ENCODE measurements at regions not wholly inside any gene's neighbourhood (a gene's known extent, or its start where the extent isn't known, plus 50 kb on each side); places are given as distances from the start of the nearest gene placed in this dataset.
"Not testable (repeated sequence)": the region's sequence is repeated elsewhere in the genome, so short reads cannot be mapped to it uniquely, and the experiment has no call there.

DNA sequence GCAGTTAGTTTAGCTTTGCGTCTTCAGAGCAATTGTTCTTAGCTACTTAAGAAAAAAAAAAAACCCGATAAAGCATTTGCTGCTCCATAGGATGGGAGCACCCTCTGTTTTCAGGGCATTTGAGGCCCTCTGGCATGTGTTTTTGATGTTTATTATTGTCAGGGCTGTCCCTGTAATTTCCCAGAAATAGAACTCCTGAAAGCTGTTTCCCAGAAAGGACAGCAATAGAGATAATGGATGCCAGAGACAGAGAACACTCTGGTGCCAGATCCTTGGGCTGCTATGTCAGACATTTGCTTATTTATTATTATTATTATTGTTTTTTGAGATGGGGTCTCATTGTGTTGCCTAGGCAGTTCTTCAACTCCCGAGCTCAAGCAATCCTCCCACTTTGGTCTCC, 201.3 kb downstream of the ALG10 start:
- DNase-seq (ENCODE audit: low read depth): no peak

DNA sequence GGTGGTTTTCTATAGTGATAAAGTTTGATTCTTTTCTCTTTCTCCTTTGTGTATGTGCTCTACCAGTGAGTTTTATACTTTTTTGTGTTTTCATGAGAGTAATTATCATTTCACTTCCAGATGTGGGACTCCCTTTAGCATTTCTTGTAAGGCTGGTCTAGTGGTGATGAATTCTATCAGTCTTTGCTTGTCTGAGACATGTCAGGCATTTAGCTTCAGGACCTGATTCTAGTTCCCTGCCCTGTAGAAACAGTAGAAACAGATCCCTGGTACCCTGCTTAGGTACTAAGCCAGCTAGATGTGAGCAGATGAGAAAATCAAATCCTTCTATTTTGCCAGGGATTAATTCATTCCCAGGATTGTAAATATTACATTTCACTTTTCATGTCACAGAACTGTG, 203.7 kb downstream of the ALG10 start:
- DNase-seq (ENCODE audit: low read depth): not testable (repeated sequence)

GRCh38 chr12:34228046-34228445, 205.8 kb downstream of the ALG10 start:
- DNase-seq (ENCODE audit: low read depth): not testable (repeated sequence)

DNA sequence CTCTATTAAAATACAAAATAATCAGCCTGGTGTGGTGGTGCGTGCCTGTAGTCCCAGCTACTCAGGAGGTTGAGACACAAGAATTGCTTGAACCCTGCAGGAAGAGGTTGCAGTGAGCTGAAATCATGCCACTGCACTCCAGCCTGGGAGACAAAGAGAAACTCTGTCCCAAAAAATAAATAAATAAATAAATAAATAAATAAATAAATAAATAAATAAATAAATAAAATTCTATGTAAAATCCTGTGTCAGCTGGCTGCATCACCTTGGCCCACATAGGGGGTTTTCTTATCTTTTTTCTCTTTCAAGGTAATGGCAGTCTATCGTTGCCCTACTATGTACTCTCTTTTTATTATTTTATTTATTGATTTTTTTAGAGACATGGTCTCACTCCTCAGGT, 206.7 kb downstream of the ALG10 start:
- not testable (repeated sequence) for DNase-seq (ENCODE audit: low read depth)

DNA sequence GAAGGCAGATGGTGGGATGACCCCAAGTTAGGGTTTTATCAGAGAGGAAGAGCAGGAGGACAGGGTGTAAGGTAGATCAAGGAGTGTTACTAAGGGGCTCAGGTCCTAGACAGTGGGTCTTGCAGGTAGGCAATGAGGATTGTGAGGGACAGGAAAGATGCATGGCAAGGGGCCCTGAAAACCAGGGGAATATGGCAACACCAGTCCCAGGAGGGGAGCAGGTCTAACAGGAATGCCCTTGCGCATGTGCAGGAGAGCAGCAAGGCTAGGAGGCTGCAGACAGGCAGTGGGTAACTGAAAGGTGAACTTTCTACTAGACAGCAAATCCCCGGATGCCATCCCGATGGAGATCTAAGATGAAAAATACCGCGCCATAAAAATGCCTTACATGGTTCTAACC, 211.3 kb downstream of the ALG10 start:
- no peak for DNase-seq (ENCODE audit: low read depth)

- no peak for DNase-seq (ENCODE audit: low read depth)
These were observed 213.8 kb downstream of the ALG10 start for GRCh38 chr12:34236073-34236472.

DNA sequence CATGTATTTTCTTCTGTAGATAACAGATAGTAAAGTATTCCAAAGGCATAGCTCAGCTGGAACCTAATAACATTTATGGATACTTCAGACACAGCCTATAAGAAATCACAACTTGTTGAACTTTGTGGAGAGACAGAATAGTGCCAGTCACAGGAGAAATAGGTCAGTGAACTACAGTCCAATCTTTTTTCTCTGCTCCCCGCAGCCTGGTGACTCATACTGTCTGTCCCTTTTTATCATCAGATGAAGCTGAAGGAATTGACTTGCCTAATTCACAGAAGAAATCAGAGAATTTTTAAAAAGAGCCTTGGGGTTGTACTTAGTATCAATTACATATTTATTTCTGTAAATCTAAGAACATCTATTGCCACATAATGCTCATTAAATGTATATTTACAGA, 222.3 kb downstream of the ALG10 start:
- no peak for DNase-seq (ENCODE audit: low read depth)

- DNase-seq (ENCODE audit: low read depth): no peak
These were observed 227.0 kb downstream of the ALG10 start for GRCh38 chr12:34249271-34249670.

DNA sequence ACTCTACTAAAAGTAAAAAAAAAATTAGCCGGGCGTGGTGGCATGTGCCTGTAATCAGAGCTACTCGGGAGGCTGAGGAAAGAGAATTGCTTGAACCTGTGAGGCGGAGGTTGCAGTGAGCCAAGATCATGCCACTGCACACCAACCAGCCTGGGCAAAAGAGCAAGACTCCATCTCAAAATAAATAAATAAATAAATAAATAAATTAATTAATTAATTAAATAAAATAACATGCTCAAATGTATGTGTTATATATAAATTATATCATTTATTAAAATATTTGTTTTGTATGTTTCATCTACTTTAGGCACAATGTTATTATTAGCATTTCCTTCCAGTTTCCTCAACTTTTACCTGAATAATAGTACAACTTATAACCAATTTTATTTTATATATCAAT, 229.6 kb downstream of the ALG10 start:
- DNase-seq (ENCODE audit: low read depth): not testable (repeated sequence)

GRCh38 chr12:34253674-34254073, 231.4 kb downstream of the ALG10 start:
- DNase-seq (ENCODE audit: low read depth): no peak

DNA sequence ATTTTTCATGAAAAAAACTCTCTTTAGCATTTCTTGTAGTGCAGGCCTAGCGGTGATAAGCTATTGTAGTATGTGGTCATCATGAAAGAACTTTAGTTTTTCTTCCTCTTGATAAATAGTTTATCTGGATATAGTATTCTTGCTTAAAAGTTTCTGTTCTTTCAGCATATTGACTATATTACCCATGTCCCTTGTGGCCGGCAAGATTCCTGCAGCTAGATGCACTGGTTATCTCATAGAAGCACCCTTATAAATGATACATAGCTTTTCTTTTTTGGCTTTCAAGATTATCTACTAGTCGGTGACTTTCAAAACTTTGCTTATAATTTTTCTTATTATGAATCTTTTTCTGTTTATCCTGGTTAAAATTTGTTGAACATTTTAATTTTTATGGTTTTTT, 234.8 kb downstream of the ALG10 start:
- no peak for DNase-seq (ENCODE audit: low read depth)

- not testable (repeated sequence) for DNase-seq (ENCODE audit: low read depth)
These were observed 239.8 kb downstream of the ALG10 start for GRCh38 chr12:34262140-34262539.

- no peak for DNase-seq (ENCODE audit: low read depth)
These were observed 241.8 kb downstream of the ALG10 start for GRCh38 chr12:34264110-34264509.

DNA sequence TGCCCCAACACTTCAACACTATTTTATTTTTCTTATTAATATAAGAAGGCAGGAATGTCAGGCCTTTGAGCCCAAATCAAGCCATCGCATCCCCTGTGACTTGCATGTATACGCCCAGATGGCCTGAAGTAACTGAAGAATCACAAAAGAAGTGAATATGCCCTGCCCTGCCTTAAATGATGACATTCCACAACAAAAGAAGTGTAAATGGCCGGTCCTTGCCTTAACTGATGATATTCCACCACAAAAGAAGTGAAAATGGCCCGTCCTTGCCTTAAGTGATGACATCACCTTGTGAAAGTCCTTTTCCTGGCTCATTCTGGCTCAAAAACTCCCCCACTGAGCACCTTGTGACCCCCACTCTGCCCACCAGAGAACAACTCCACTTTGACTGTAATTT, 251.4 kb downstream of the ALG10 start:
- DNase-seq (ENCODE audit: low read depth): not testable (repeated sequence)

GRCh38 chr12:34275129-34275528, 252.8 kb downstream of the ALG10 start:
- no peak for DNase-seq (ENCODE audit: low read depth)

DNA sequence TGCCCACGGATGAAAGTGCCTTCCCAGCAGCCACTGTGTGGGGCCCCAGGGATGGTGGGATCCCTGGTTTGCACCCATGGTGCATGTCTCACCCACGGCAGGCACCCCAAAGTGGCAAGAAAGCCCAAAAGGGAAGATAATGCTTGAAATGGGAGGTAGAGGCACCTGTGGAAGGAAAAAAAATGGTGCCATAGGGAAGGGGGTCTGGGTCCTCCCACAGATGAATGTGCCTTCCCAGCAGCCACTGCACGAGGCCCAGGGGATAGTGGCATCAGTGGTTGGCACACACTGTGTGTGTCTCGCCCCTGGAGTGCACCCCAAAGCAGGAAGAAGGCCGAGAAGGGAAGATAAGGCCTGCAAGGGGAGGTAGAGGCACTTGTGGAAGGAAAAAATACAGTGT, 264.2 kb downstream of the ALG10 start:
- no peak for DNase-seq (ENCODE audit: low read depth)

DNA sequence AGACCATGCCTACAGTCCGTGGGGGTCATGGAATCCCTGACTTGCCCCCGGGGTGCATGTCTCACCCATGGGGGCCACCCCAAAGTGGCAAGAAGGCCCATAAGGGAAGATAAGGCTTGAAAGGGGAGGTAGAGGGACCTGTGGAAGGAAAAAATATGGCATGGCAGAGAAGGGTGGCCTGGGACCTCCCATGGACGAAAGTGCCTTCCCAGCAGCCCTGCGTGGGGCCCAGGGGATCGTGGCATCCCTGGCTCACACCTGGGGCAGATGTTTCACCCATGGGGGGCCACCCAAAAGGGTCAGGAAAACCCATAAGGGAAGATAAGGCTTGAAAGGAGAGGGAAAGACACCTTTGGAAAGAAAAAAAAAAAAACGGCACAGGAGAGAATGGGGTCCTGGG, 264.6 kb downstream of the ALG10 start:
- DNase-seq (ENCODE audit: low read depth): no peak

GRCh38 chr12:34287437-34287836, 265.1 kb downstream of the ALG10 start:
- no peak for DNase-seq (ENCODE audit: low read depth)

GRCh38 chr12:34287986-34288962, 266.0 kb downstream of the ALG10 start:
- DNase-seq (ENCODE audit: low read depth): no peak

GRCh38 chr12:34288963-34289345, 266.7 kb downstream of the ALG10 start:
- no peak for DNase-seq (ENCODE audit: low read depth)

GRCh38 chr12:34289431-34290380, 267.4 kb downstream of the ALG10 start:
- DNase-seq (ENCODE audit: low read depth): no peak

- DNase-seq (ENCODE audit: low read depth): no peak
These were observed 268.2 kb downstream of the ALG10 start for GRCh38 chr12:34290381-34290995.
